ENCODE measurements at regions not wholly inside any gene's neighbourhood (a gene's known extent, or its start where the extent isn't known, plus 50 kb on each side); places are given as distances from the start of the nearest gene placed in this dataset.

DNA sequence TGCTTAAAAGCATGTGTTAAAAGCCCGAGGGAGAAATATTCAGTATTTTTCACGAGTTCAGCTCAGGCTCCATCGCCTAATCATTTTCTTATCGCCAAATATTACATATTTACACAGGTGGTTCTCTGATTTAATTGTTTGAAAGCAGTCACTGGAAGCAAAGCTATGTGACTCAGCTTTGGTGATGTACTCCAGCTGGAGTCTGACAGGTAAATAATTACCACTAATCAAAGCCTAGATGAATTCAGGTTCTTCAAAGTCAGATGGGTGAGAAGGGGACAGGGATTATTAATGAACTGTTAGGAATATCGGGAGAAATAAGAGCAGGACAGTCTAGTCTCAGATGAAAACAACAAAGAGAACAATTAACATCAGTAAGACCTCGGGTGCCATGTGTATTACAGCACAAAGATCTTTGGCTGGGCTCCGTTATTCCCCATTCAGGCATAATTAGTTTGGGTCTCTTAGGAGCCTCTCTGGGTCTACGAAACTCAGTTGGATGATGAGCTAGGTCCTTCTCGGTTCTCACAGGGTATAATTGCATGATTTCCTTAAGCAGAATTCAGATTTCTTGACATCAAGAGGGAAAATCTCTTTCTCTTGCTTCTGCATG, 331.7 kb upstream of the ADAMTS9 start:
- TF ChIP-seq, protein P1, sequence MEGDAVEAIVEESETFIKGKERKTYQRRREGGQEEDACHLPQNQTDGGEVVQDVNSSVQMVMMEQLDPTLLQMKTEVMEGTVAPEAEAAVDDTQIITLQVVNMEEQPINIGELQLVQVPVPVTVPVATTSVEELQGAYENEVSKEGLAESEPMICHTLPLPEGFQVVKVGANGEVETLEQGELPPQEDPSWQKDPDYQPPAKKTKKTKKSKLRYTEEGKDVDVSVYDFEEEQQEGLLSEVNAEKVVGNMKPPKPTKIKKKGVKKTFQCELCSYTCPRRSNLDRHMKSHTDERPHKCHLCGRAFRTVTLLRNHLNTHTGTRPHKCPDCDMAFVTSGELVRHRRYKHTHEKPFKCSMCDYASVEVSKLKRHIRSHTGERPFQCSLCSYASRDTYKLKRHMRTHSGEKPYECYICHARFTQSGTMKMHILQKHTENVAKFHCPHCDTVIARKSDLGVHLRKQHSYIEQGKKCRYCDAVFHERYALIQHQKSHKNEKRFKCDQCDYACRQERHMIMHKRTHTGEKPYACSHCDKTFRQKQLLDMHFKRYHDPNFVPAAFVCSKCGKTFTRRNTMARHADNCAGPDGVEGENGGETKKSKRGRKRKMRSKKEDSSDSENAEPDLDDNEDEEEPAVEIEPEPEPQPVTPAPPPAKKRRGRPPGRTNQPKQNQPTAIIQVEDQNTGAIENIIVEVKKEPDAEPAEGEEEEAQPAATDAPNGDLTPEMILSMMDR (IDR thresholded peaks at IDR 0.05; ENCODE audit: insufficient read depth, low read depth, low read length, missing control alignments) = no peak
- peak; percentile 15 for DNase-seq (ENCODE audit: low read depth)
- H3K4me3 ChIP-seq (ENCODE audit: low read length) = no peak overlapping the region

DNA sequence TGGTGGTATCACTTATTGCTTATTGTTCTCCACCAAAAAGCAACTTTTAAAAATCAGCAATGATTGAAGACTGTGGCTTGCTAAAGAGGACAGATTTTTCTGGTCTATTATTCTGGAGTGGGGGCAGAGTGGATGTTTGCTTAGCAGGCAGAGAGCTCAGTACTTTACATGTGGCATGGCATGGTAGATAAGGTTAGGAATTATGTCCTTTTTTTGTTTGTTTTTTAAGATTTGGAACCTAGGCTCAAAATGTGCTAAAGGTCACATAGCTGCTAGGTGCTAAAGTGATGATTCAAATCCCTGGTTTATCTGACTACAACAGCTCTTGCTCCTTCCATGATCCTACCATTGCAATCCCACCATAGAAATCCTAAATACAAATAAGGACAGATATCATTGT, 331.0 kb upstream of the ADAMTS9 start:
- TF ChIP-seq, protein P1 (IDR thresholded peaks at IDR 0.05; ENCODE audit: insufficient read depth, low read depth, low read length, missing control alignments) = no peak
- no peak overlapping the region for H3K4me3 ChIP-seq (ENCODE audit: low read length)
- DNase-seq (ENCODE audit: low read depth) = no peak

DNA sequence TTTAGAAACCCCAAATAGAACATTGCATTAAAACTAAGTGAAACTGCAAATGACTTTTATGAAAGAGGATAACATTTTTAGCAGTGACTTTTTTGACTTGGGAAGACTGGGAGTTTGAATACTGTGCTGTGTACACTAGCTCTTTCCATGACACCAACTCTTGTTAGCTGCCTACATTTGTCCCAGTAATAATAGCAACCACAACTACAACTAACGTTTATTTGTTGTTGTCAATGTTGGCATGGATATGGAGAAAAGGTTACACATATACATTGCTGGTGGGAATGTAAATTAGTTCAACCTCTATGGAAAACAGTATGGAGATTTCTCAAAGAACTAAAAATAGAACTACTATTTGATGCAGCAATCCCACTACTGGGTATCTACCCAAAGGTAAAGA, 329.6 kb upstream of the ADAMTS9 start:
- TF ChIP-seq, protein P1 (IDR thresholded peaks at IDR 0.05; ENCODE audit: insufficient read depth, low read depth, low read length, missing control alignments) = no peak
- no peak for DNase-seq (ENCODE audit: low read depth)
- no peak overlapping the region for H3K4me3 ChIP-seq (ENCODE audit: low read length)

DNA sequence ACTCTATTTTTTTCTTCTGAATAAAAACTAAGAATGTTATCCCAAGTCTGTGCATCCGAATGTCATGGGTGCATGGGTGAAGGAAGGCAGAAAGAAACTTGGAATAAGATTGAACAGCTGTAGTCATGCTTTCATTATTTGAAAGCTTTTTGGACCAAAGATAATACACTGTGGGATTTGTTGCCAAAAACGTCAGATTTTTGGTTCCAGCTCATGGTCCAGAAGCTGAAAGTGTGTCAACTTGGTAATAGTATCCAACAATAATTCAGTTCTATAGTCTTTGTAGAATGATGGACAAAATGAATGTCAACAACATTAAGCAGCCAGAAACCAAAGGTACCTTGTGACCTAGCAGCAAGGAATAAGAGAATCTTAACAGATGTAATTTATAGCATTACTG, 327.9 kb upstream of the ADAMTS9 start:
- DNase-seq (ENCODE audit: low read depth) = no peak
- TF ChIP-seq, protein P1 (IDR thresholded peaks at IDR 0.05; ENCODE audit: insufficient read depth, low read depth, low read length, missing control alignments) = no peak
- no peak overlapping the region for H3K4me3 ChIP-seq (ENCODE audit: low read length)

DNA sequence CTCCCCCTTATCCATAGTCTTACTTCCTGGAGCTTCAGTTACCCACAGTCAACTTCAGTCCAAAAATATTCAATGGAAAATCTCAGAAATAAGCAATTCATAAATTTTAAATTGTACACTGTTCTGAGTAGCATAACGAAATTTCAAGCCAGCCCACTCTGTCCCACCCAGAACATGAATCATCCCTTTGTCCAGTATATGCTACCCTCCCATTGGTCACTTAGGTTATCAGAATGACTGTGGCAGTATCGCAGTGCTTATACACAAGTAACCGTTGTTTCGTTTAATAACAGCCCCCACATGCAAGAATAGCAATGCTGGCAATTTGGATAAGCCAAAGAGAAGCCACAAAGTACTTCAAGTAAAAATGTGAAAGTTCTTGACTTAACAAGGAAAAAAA, 325.3 kb upstream of the ADAMTS9 start:
- no peak overlapping the region for H3K4me3 ChIP-seq (ENCODE audit: low read length)
- TF ChIP-seq, protein P1 (IDR thresholded peaks at IDR 0.05; ENCODE audit: insufficient read depth, low read depth, low read length, missing control alignments) = no peak
- no peak for DNase-seq (ENCODE audit: low read depth)

DNA sequence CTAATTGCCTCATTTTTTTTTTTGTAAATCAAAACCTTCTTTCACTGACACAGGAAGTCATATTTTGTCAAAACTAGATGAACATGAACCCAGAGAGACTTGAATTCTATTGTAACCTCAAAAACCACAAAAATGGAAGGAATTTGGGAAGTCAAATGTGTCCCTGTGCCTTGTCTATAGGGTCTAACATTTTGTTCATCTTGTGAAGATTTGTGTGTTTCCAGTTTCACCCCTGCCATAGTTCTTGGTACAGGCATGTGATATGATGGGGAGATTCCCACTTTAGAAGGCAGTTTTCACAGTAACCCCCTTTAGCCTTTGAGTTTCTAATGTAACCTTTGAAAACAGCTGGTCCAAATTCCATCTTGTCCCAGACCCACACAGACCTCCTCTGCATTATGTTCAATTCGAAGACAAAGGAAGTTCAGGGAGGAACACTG, 318.5 kb upstream of the ADAMTS9 start:
- TF ChIP-seq, protein P1 (IDR thresholded peaks at IDR 0.05; ENCODE audit: insufficient read depth, low read depth, low read length, missing control alignments) = no peak
- H3K4me3 ChIP-seq (ENCODE audit: low read length) = no peak overlapping the region
- no peak for DNase-seq (ENCODE audit: low read depth)

DNA sequence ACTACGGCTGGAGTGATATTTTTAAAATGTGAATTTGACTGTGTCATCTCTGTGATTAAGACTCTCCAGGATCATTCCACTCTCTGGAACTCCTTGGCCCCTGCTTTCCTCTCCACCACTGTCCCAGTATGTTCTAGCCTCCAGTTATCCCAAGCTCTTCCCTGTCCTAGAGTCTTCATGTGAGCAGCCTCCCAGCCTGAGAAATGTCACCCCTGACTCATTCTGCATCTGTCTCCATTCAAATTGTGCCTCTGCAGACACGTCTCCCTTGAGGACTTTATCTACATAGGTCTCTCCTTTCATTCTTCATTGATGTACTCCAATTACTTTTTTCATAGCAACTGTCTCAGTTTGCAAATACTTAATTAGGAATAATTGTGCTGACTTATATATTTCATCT, 317.7 kb upstream of the ADAMTS9 start:
- DNase-seq (ENCODE audit: low read depth) = no peak
- H3K4me3 ChIP-seq (ENCODE audit: low read length) = no peak overlapping the region
- TF ChIP-seq, protein P1 (IDR thresholded peaks at IDR 0.05; ENCODE audit: insufficient read depth, low read depth, low read length, missing control alignments) = no peak
